ENCODE measurements at regions not wholly inside any gene's neighbourhood (a gene's known extent, or its start where the extent isn't known, plus 50 kb on each side); places are given as distances from the start of the nearest gene placed in this dataset.

DNA sequence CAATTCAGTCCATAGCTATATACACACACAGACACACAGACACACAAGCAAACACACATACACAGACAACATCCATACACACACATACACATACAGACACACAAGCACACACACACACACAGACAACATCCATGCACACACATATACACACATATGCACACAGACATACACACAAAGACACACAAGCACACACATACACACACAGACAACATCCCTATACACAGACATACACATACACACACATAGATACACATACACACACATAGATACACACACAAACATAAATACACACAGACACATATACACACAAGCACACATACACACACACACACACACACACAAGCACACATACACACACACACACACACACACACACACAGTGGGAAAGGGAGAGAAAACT, 254.8 kb downstream of the VRK1 start:
- Histone ChIP-seq H3K9me3 (ENCODE audit: control insufficient read depth in 4 of 4, insufficient read depth in 3 of 4, low read length in 3 of 4) (no peaks in the 10 kb centered on the region), H3K27ac (ENCODE audit: low read depth in 1 of 2, low read length in 1 of 2) (no peak overlapping the region), H3K36me3 (ENCODE audit: control insufficient read depth in 4 of 4, insufficient read depth in 4 of 4, low read length in 4 of 4) (no peaks in the 10 kb centered on the region), H3K4me3 (no peak overlapping the region), H3K9ac (ENCODE audit: insufficient read depth in 1 of 2, low read length in 2 of 2) (no peak overlapping the region), H3K27me3 (ENCODE audit: control insufficient read depth in 3 of 3, insufficient read depth in 3 of 3, low read length in 2 of 3) (no peaks in the 10 kb centered on the region), H3K4me1 (ENCODE audit: control insufficient read depth in 5 of 5, insufficient read depth in 5 of 5, low read length in 5 of 5) (no peaks in the 10 kb centered on the region)
- no peak for ATAC-seq (ENCODE audit: insufficient read depth, low FRiP score)
- no peak for DNase-seq
- no peak for TF ChIP-seq CTCF (IDR thresholded peaks at IDR 0.05; ENCODE audit: control extremely low read depth, extremely low read depth)

- Histone ChIP-seq H3K4me3 (no peak overlapping the region), H3K9ac (ENCODE audit: insufficient read depth in 1 of 2, low read length in 2 of 2) (no peak overlapping the region), H3K27ac (ENCODE audit: low read depth in 1 of 2, low read length in 1 of 2) (no peak overlapping the region), H3K4me1 (ENCODE audit: control insufficient read depth in 5 of 5, insufficient read depth in 5 of 5, low read length in 5 of 5) (no peaks in the 10 kb centered on the region), H3K36me3 (ENCODE audit: control insufficient read depth in 4 of 4, insufficient read depth in 4 of 4, low read length in 4 of 4) (no peaks in the 10 kb centered on the region), H3K27me3 (ENCODE audit: control insufficient read depth in 3 of 3, insufficient read depth in 3 of 3, low read length in 2 of 3) (no peaks in the 10 kb centered on the region), H3K9me3 (ENCODE audit: control insufficient read depth in 4 of 4, insufficient read depth in 3 of 4, low read length in 3 of 4) (no peaks in the 10 kb centered on the region)
- 85 to 91% methylated on average over 9 of the region's 9 CpGs for WGBS, 2 donors
- DNase-seq: no peak
- no peak for TF ChIP-seq CTCF (IDR thresholded peaks at IDR 0.05; ENCODE audit: control extremely low read depth, extremely low read depth)
- no peak for ATAC-seq (ENCODE audit: insufficient read depth, low FRiP score)
Observed at GRCh38 chr14:97053941-97054340, 256.8 kb downstream of the VRK1 start.

GRCh38 chr14:97055355-97055754, 258.2 kb downstream of the VRK1 start:
- ATAC-seq (ENCODE audit: insufficient read depth, low FRiP score) (no peak), DNase-seq (no peak)
- no peak overlapping the region for H3K27ac ChIP-seq (ENCODE audit: low read depth in 1 of 2, low read length in 1 of 2)
- 68 to 75% methylated on average over 9 of the region's 9 CpGs for WGBS, 2 donors
- no peaks in the 10 kb centered on the region for H3K36me3 ChIP-seq (ENCODE audit: control insufficient read depth in 4 of 4, insufficient read depth in 4 of 4, low read length in 4 of 4)
- no peaks in the 10 kb centered on the region for H3K27me3 ChIP-seq (ENCODE audit: control insufficient read depth in 3 of 3, insufficient read depth in 3 of 3, low read length in 2 of 3)
- H3K9ac ChIP-seq (ENCODE audit: insufficient read depth in 1 of 2, low read length in 2 of 2): no peak overlapping the region
- H3K9me3 ChIP-seq (ENCODE audit: control insufficient read depth in 4 of 4, insufficient read depth in 3 of 4, low read length in 3 of 4): no peaks in the 10 kb centered on the region
- H3K4me1 ChIP-seq (ENCODE audit: control insufficient read depth in 5 of 5, insufficient read depth in 5 of 5, low read length in 5 of 5): no peaks in the 10 kb centered on the region
- TF ChIP-seq CTCF (IDR thresholded peaks at IDR 0.05; ENCODE audit: control extremely low read depth, extremely low read depth): no peak
- H3K4me3 ChIP-seq: no peak overlapping the region

DNA sequence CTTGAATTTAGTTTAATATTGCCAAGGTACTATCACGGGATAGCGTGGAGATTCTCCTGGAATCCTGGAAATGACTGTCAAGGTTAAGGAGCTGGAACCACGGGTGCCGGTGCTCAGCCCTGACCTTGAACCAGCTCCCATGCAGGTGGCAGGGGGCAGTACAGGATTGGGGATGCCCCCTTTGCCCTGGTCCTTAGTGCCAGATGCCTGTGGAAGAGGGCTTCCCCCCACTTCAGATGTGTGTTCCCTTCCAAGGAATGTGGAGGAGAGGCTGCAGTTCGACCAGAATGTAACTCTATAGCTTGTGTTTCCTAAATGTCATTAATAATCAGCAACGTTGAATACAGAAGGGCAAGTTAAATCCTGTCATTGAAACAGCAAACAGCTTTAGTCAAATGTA, 258.9 kb downstream of the VRK1 start:
- Histone ChIP-seq H3K4me3 (no peak overlapping the region), H3K9ac (ENCODE audit: insufficient read depth in 1 of 2, low read length in 2 of 2) (no peak overlapping the region), H3K9me3 (ENCODE audit: control insufficient read depth in 4 of 4, insufficient read depth in 3 of 4, low read length in 3 of 4) (no peaks in the 10 kb centered on the region), H3K27me3 (ENCODE audit: control insufficient read depth in 3 of 3, insufficient read depth in 3 of 3, low read length in 2 of 3) (peaks cover 0 to 2% (median 0%) of the 10 kb centered on the region in 3 donors), H3K27ac (ENCODE audit: low read depth in 1 of 2, low read length in 1 of 2) (no peak overlapping the region), H3K36me3 (ENCODE audit: control insufficient read depth in 4 of 4, insufficient read depth in 4 of 4, low read length in 4 of 4) (no peaks in the 10 kb centered on the region), H3K4me1 (ENCODE audit: control insufficient read depth in 5 of 5, insufficient read depth in 5 of 5, low read length in 5 of 5) (no peaks in the 10 kb centered on the region)
- WGBS, 2 donors: 38 to 45% methylated on average over 6 of the region's 6 CpGs
- TF ChIP-seq CTCF (IDR thresholded peaks at IDR 0.05; ENCODE audit: control extremely low read depth, extremely low read depth): no peak
- ATAC-seq (ENCODE audit: insufficient read depth, low FRiP score) (no peak), DNase-seq (no peak)

All from lung (tissue), 11 donors.